LoVo (cell line): ENCODE measurements at regions not wholly inside any gene's neighbourhood (a gene's known extent, or its start where the extent isn't known, plus 50 kb on each side); places are given as distances from the start of the nearest gene placed in this dataset.
A peak's percentile ranks its signal among the peaks of the same experiment; 100 is the strongest.

Experiments used
- DNase-seq: peaks from one replicate; pipeline ENCODE4 v3.0.0-alpha.2; 2016; ENCODE audit warnings: low spot score

DNA sequence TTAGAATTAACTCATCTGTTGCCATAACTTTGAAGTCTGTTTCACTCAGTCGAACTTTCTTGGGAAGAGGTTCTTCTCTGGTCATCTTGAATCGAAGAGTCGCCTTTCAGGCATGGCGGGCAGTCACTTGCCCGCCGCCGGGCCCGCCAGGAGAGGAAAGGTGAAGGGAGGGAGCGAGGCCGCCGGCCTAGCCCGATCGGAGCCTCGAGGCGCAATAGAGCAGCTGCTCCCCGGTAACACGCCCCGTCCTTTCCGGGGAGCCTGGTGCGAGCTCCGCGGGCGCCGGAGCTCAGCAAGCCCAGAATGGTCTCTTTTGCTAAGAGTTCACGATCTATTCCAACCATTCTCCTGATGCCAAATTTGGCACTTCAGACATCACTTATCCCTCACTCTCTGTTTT, 591.8 kb downstream of the TFAP2B start:
- no peak for DNase-seq

DNA sequence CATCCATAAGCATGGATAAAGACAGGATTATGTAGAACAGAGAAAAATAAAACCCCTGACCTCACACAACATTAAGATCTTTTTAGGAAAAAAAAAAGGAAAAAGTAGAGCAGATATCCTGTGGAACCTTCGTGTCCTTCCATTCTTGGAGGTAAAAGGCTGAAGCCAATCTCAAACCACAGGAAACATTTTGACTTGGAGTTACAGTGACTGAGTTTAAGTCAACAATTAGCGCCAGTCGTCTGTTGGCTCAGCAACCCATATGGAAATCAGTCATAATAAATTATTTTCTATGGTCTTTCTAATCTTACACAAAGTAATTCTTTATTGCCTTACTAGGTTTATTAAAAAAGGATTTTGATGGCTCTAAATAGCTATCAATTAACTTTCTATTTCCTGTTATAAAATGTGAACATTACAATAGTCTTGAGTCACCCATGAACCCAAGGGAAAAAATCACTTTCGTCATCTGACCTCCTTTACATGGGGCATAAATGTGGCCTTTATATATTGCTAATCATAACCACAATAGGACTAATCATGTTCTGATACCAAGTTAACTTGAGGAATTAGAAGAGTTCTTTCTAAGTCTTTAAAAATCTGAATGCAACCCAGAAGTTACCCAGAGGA, 592.9 kb downstream of the TFAP2B start:
- no peak for DNase-seq

DNA sequence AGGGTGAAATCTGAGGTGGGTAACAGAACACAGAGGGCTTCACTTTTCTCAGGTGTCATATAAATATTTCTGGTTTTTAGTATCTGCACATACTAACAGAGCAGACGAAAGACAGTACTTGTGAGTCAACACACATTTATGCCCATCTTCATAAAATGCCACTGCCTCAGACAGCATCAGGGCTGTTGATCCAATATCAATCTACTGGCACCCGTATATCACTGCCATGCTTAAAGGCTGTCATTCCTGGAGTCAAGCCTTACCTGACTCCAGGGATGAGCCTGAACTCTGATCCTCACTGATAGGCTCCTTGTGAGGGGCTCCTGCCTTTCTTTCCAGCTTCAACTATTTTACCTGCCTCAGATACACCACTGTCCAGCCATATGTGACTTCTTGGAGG, 595.7 kb downstream of the TFAP2B start:
- no peak for DNase-seq

DNA sequence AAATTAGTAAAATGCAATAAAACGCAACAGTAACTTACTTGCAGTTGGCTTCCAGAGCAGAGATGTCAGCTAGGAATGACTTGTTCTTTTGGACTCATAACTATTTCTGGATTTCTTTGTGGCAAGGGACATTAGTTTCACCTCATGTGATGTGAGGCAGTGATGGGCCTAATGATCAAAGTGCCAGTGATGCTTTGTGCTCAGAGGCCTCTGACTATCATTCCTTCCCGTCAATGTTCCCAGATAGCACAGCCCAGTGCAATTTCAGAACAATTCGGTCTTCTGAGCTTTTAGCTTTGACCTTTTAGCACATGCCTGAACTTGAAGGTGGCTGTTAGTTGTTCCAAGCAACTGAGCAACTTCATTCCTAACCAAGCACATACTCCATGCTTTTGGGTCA, 596.8 kb downstream of the TFAP2B start:
- no peak for DNase-seq

DNA sequence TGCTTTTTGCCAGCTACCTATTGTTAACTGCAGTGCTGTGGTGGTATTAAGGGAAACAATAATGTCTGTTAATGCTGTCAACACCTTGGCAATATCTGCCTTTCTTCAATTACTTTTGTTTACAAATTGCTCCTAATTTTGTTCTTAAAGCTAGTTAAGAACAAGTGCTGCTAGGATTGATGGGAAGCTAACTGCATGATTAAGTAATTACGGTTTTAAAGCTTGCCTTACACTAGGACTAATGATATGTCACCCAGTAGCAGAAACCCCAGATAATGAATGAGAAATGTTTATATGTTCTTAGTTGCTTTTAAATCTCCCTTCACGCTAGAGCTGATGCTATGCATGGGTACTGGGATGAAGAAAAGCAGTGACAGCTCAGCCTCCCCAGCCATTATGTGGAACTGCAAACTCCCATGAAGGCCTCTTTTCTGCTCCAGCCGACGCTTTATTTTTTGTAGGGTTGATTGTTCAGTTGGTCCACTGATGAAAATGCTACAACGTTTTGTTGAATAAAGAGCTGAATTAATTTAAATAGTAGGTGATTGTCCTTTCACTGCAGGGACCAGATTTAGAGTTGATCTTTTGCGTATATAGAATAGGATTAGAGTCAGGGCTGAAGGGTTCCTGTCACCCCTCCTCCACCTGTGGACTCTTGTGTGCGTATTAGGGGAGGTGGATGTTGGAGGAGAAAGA, 610.5 kb downstream of the TFAP2B start:
- no peak for DNase-seq

DNA sequence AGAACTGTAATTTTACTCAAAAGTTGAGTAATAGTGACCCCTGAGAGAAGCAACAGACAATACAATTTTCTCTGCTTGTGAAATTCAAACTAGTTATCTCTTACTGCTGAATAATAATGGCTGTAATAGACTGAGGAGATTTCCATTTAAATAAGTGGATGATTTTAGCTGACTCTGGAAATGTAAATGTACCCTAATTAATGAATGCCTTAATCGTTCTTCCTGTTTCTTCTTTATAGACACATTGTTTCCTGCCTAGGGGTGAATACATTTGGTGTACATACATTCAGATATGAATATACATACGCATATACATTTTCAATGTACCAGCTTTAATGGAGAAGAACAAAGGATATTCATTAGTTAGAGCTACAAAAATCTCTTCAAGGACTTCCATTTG, 611.9 kb downstream of the TFAP2B start:
- DNase-seq, result no peak

DNA sequence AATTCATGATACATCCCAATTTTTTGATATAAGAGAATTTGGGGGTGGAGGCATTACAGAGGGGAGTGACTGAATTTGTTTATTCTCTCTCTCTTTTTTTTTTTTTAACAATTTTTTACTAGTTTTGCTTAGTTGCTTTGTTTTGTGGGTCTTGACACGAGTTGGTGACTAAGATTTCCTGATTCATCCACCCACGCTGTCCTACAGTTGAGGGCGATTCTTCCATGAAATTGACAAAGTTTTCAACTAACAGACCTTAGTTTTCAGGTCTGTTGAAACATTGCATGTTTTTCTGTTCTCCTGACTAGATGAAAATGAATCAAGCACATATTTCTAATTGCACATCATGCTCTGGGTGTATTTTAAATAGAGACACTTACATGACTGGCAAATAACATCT, 613.8 kb downstream of the TFAP2B start:
- DNase-seq, result no peak

DNA sequence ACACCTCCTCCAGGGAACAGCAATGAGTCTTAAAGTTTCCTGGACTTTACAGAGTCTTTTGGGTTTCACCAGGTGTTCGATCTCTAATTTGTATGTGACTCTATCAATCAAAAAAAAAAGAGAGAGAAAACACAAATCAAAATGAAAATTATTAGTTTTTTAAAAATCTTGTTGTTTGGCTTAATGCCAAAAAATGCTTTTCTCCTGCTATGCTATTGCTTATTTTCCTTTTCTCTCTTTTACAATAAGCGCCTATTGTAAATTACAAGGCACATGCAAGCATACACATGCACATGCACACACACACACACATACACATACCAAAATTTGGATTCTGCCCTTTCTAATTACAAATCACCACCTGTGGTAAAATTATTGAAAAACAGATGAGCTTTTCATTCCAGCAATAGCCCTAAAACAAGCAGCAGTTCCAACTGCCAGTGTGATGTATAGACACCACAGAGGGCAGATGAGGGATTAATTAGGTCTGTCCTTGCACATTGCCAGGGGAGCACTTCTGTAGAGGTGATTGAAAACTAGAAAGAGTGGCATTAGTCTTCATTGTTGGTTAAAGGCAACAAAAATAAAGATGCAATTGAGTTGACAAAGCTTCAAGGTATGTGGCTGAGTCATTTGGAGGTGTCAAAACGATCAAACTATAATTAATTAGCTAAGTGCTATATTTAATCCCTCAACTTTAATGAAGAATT, 631.7 kb downstream of the TFAP2B start:
- DNase-seq, result no peak

DNA sequence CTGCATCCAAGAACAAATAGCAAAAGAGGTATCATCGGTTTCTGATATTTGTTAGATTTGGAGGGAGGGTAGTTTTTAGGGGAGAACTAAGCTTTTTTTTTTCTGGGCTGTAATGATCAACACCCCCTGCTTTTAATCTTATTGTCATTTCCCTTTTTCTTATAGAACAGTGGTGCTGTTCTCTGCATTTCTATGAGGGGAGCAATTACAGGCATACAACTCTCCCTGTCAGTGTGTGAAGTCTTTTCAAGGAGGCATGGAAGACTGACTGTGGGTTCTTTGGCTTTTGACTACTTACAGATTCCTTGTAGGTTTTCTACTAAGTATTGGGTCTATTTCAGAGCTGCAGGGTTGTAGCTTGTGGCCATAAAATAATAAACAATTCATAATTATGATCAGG, 632.3 kb downstream of the TFAP2B start:
- DNase-seq, result no peak

DNA sequence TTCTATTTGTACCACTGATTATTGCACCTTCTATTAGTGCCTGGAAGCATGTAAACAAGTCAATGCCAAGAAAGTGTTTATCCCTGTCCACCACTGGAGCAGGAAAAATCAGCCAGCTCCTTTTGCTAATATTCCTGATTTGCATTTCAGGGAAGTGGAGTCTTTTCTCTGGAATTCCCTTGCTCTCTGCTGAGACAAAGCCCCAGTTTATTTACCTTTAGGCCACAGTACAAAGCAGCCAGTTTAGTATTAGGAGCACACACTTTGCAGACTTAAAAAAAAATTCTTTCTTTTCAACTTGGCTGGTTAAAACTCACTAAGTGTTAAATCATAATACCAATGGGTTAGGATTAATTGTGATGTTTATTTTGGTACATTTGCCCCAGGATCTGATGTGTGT, 631.1 kb downstream of the PKHD1 start:
- DNase-seq, result no peak

DNA sequence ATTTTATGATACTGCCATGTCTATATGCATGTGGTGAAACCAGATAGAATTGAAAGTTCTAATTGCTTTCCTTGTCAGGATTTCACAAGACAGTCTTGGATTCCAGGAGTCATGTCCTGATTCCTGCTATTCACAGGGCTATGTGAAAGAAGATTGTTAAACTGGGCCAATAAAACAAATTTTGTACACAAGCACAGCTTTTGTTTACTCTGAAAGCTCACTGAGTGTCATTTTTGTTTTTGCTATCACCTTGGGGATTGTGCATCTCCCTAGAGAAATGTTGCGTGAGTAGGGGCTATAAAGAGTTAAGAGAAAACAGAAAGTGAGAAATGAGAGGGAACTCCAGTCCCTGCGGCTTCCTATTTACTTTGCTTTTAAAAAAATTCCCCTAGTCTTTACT, 627.5 kb downstream of the PKHD1 start:
- no peak for DNase-seq

DNA sequence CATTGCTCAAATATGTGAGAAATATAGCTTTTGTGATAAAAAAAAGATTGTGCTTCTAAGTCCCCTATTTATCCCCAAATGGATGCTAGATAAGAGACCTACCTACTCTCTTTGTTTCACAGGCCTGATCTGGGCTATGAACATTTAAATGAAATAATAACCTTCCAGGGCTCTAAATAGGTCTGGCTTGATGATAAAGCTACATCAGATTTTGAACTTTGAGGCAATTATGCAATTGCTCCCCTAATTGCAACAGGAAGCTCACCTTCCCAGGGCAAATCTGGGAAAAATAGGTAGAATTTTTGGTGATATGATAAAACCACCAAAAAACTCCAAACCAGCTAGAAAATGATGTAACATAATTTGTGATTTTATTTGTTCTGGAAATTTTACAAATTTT, 624.5 kb downstream of the PKHD1 start:
- no peak for DNase-seq

DNA sequence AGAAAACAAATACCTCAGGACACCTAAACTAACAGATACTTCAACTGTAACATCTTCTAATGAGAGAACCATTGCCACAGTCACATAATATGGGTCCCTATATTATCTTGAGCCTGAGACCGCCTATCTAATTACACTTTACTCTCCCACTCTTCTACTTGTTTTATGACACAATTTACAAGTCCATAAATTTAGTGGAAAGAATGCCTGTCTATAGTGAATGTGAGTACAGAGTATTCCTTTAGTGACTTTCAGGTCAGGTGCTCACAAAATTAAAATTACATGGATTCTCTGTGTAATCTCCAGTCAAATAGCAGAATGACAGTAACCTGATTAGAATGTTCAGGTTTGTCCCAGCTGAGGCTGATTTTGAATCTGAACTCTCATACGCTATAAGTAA, 624.1 kb downstream of the PKHD1 start:
- no peak for DNase-seq

DNA sequence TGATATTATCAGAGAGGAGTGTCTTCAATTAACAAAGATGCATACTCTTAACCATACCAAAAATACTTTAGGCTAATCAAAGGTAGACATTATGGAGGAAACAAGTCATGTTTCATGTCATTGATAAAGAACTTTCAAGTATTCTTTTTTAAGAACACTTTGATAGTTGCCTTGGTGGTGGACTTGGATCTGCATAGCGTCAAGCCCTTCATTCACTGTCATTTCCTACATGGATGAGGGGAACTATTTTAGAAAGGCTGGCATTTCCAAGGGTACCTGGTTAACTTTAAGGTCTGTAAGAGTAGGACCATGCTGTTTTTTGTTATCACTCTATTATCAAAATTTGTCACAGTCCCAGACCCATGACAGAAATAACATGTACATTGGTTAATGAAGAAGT, 622.5 kb downstream of the PKHD1 start:
- no peak for DNase-seq

DNA sequence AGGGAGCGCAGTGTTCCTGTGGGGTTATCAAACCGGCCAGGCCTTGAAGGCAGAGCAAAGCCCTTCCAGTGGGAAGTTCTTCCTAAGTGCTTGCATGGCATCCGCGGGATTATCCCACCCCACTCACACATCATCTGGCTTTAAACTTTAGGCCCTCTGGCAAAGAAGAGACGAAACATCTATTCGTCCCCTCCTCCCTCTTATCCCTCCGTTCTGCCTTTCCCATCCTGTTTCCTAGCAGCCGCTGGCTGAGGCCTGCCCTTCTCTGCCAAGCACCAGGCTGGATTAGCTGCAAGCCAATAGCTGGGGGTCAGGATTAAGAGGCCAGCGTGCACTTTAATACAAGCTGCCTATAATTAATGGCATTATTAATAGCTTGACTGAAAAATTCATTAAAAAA, 621.0 kb downstream of the PKHD1 start:
- no peak for DNase-seq

DNA sequence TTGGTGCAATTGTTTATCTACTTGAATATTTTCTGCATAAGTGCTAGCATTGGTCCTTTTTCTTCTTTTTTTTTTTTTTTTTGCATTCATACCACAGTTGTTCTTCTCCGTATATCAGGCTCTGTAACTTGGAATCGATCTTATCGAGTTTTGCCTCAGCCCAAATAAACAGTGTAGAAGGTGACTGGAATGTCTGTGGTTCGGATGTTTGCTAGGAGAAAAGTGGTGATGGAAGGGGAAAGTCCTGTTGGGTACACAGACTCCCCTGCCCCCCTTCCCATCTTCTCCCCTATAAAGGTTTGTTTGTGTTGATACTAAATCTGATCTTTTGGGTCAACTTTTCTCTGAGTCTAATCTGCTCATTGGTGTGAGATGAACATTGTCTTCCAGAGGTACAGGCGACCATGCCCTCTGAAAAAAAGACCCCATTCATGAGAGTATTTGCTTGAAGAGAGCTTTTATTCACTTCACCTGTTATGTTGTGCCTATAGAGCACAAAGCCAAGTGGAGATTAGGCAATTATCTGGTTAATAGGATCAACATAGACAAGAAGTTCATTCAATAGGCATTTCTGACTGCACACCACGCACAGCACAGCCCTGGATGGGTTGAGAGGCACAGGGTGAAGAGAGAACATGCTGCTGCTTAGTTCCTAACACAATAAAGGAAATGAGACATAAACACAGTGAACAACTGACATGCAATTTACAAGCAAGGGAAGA, 620.0 kb downstream of the PKHD1 start:
- DNase-seq, result no peak

DNA sequence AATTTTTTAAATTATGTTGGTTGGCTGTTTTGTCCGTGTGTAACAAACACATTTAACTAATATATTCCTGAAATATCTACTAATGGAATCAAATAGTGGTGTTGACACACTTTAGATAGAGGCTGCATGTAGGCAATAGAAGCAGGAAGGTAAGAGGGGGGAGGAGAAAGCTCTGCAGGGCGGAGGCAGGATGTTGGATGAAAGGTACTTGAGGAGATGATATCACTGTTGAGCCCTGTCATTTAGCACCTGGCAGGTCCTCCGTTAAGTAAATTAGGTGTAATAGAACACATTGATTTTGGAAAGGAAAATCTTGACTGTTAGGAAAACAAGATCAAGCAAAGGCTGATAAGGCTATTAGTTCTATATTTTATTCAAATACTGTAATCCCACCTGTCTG, 618.7 kb downstream of the PKHD1 start:
- DNase-seq, result no peak

DNA sequence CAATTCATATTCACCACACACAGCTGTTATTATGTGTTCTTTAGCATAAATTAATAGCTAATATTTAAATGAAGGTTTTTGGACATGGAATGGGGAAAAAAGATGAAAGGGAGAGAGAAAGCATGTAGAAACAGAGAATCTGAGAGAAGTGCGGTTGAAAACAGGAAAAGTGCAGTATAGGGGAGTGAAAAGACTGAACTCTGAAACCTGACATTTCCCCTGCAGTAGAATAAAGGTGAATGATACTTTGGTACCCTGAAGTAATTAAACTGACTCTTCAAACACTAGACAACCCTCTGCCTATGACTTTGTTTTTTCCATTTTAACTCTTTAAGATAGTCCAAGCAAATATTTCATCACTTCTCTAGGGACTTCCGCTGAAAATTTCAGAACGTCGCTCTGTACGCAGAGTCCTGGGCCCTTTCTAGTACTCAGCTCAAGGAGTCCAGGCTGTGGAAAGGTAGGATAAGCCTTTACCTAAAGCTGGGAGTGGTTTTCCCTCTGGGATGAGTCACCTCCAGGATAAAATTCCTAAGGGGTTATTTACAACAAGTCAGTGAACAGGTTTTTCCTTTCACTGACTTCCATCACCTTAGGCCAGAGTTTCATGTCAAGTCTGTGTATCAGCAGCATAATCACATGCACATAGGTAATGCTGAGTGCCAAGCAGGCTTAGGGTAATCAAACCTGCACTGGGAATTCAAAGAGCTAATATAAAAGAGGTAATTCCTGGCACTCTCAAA, 614.5 kb downstream of the PKHD1 start:
- DNase-seq, result peak; percentile 50

DNA sequence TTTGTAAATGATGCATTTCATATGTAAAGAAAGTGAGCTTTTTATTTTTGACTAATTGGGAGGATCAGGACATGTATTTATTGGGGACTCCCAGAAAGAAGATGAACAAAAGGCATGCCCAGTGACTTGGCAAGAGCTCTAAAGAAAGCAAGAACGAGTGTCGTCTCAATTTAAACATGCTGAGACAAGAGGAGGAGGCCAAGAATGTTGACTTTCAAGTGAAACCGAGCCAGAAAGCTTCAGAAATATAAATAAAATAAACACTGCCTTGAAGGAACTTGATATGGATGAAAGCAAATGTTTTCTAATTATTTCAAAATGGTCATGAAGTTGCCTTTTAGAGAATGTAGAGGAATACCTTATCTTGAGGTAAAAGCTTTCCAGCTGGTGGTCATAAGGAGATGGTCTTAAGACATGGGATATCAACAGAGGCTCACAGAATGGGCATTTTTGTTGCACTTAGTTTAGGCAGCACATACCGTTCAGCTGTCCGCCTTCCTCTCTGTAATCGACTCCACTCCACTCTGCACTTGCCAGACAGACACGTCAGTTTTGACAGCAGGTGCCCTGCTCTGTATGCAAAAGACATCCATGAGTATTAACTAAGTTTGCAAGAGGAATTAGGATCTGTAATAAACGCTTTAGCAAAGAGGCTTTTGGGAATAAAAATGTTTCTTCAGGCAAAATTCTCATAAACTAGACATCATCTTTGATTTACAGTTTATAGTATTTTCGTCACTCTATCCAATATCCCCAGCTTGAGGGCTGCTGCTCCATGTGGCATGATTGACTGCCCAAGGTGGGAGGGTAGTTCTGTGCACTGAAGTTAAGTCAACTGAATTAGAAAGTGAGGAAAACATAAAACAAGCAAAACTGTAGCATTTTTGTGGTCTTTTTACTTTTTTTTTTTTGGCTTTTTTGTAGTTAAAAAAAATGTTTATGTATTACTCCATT, 613.1 kb downstream of the PKHD1 start:
- DNase-seq, result no peak

DNA sequence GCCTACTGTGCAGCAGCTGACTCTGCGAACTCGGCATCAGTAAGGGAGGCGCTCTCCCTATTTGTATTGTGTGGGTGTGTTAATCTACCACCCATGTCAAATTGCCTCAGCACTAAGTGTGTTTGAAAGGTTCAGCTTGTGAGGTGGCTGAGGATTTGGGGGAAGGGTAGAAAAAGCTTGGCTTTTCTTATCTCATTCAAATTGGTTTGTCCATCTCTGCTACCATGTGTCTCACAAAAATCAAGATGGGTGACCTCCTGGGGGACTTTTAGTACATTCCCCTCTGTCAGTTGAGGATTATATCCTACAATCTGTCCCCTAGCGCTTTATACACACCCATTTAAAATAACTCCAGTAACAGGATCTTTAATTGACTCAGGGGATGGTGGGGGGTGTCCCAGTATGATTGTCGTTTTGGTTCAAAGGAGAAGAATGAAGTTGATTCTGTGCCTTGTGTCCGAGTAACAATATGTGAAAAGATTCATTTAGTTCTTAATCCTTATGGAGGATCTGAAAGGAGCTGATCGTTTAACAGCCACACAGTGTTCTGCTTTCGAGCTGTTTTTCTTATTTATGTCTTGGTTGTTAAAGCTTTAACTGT, 609.6 kb downstream of the PKHD1 start:
- no peak for DNase-seq

DNA sequence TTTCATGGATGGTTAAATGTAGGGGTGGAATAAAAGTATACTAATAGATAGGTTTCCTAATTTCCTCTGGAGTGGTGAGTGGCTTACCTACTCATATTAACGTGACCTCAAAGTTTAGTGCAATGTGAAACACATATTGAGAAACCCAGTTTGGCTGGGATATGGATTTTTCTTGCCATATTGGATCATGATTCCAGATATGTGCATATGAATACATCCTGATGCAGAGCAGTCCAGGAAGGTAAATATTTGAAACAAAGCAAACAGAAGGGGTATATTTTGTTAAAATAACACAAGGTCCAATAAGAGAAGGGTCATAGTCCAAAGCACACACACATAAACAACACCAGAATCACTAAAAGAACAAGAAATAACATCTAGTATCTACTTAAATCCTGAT, 608.1 kb downstream of the PKHD1 start:
- DNase-seq, result no peak
